SK-N-SH treated with all-trans-retinoic acid at 6 μM for 48 hours (cell line): ENCODE measurements at regions not wholly inside any gene's neighbourhood (a gene's known extent, or its start where the extent isn't known, plus 50 kb on each side); places are given as distances from the start of the nearest gene placed in this dataset.

Source experiments
- ATAC-seq: fragments of 200-7000 bp; cut with Tn5 transposase; 3 replicates; pipeline ENCODE4 v1.9.1; 2020; ENCODE audit warnings: mild to moderate bottlenecking, moderate library complexity
- BACH2 ChIP-seq: fragments of 250-450 bp; sonication (Bioruptor Pico); IDR thresholded peaks from 2 replicates; pipeline ENCODE4 v1.9.0; 2021; ENCODE audit warnings: mild to moderate bottlenecking, borderline replicate concordance
- CSDC2 ChIP-seq: fragments of 250-450 bp; sonication (Bioruptor Pico); IDR thresholded peaks from 2 replicates; pipeline ENCODE4 v1.5.0; 2020; ENCODE audit warnings: mild to moderate bottlenecking, moderate library complexity
- CSRNP3 ChIP-seq: fragments of 250-450 bp; sonication (Bioruptor Pico); IDR thresholded peaks from 2 replicates; pipeline ENCODE4 v1.5.1; 2021; ENCODE audit warnings: mild to moderate bottlenecking, moderate library complexity
- ESRRG ChIP-seq: fragments of 250-450 bp; sonication (Bioruptor Pico); IDR thresholded peaks from 2 replicates; pipeline ENCODE4 v1.6.1; 2021; ENCODE audit warnings: mild to moderate bottlenecking
- GLIS3 ChIP-seq: fragments of 250-450 bp; sonication (Bioruptor Pico); IDR thresholded peaks from 2 replicates; pipeline ENCODE4 v1.5.0; 2020; ENCODE audit warnings: mild to moderate bottlenecking, moderate library complexity
- ISL1 ChIP-seq: fragments of 250-450 bp; sonication (Bioruptor Pico); IDR thresholded peaks from 2 replicates; pipeline ENCODE4 v2.1.2; 2022; ENCODE audit warnings: mild to moderate bottlenecking, moderate library complexity
- OSR1 ChIP-seq: fragments of 250-450 bp; sonication (Bioruptor Pico); IDR thresholded peaks from 2 replicates; pipeline ENCODE4 v1.8.0; 2022; ENCODE audit warnings: moderate library complexity, mild to moderate bottlenecking, inconsistent platforms
- PATZ1 ChIP-seq: fragments of 250-450 bp; sonication (Bioruptor Pico); IDR thresholded peaks from 2 replicates; pipeline ENCODE4 v1.8.0; 2020; ENCODE audit warnings: mild to moderate bottlenecking, moderate library complexity, borderline replicate concordance
- RARB ChIP-seq: fragments of 250-450 bp; sonication (Bioruptor Pico); IDR thresholded peaks from 2 replicates; pipeline ENCODE4 v1.8.0; 2021; ENCODE audit warnings: mild to moderate bottlenecking, moderate library complexity
- SNAI2 ChIP-seq: fragments of 250-450 bp; sonication (Bioruptor Pico); IDR thresholded peaks from 2 replicates; pipeline ENCODE4 v1.5.0; 2020; ENCODE audit warnings: mild to moderate bottlenecking, moderate library complexity
- TOX ChIP-seq: fragments of 250-450 bp; sonication (Bioruptor Pico); IDR thresholded peaks from 2 replicates; pipeline ENCODE4 v1.8.0; 2021; ENCODE audit warnings: mild to moderate bottlenecking, moderate library complexity, borderline replicate concordance
- TSHZ2 ChIP-seq: fragments of 250-450 bp; sonication (Bioruptor Pico); IDR thresholded peaks from 2 replicates; pipeline ENCODE4 v1.5.0; 2020; ENCODE audit warnings: mild to moderate bottlenecking, moderate library complexity
- ZC3H10 ChIP-seq: fragments of 250-450 bp; sonication (Bioruptor Pico); IDR thresholded peaks from 2 replicates; pipeline ENCODE4 v1.5.1; 2021; ENCODE audit warnings: mild to moderate bottlenecking, moderate library complexity
- ZFP3 ChIP-seq: fragments of 250-450 bp; sonication (Bioruptor Pico); IDR thresholded peaks from 2 replicates; pipeline ENCODE4 v1.5.0; 2020; ENCODE audit warnings: mild to moderate bottlenecking, moderate library complexity
- ZNF565 ChIP-seq: fragments of 450-650 bp; formaldehyde crosslinking; conservative IDR thresholded peaks from 2 replicates; pipeline ENCODE4 v1.5.0; 2020; ENCODE audit warnings: low read depth, mild to moderate bottlenecking, moderate library complexity
- ZNF70 ChIP-seq: fragments of 450-650 bp; formaldehyde crosslinking; IDR thresholded peaks from 2 replicates; pipeline ENCODE4 v1.5.0; 2020; ENCODE audit warnings: mild to moderate bottlenecking, moderate library complexity
- ZNF8 ChIP-seq: fragments of 450-650 bp; formaldehyde crosslinking; IDR thresholded peaks from 2 replicates; pipeline ENCODE4 v1.5.0; 2020; ENCODE audit warnings: mild to moderate bottlenecking, moderate library complexity
- TF ChIP-seq, protein P1 (sequence below): fragments of 250-450 bp; sonication (Bioruptor Pico); IDR thresholded peaks from 2 replicates; pipeline ENCODE4 v1.5.1; 2020; ENCODE audit warnings: low read depth, mild to moderate bottlenecking, moderate library complexity
- TF ChIP-seq, protein P2 (sequence below): fragments of 250-450 bp; sonication (Bioruptor Pico); IDR thresholded peaks from 2 replicates; pipeline ENCODE4 v1.8.0; 2021; ENCODE audit warnings: low read depth, mild to moderate bottlenecking, moderate library complexity, borderline replicate concordance

GRCh38 chr10:78634835-78635234 lies 433.9 kb upstream of the ZMIZ1 start:
- no peak for TF ChIP-seq TSHZ2
- TF ChIP-seq ZNF8 (CRISPR knock-in tag) = no peak
- TF ChIP-seq CSRNP3 = no peak
- TF ChIP-seq TOX = no peak
- no peak for TF ChIP-seq GLIS3 (CRISPR knock-in tag)
- no peak for TF ChIP-seq SNAI2
- TF ChIP-seq BACH2 = no peak
- no peak for TF ChIP-seq OSR1
- no peak for TF ChIP-seq PATZ1 (CRISPR knock-in tag)
- no peak for TF ChIP-seq ZC3H10 (CRISPR knock-in tag)
- no peak for TF ChIP-seq ZNF565
- TF ChIP-seq, protein P1, sequence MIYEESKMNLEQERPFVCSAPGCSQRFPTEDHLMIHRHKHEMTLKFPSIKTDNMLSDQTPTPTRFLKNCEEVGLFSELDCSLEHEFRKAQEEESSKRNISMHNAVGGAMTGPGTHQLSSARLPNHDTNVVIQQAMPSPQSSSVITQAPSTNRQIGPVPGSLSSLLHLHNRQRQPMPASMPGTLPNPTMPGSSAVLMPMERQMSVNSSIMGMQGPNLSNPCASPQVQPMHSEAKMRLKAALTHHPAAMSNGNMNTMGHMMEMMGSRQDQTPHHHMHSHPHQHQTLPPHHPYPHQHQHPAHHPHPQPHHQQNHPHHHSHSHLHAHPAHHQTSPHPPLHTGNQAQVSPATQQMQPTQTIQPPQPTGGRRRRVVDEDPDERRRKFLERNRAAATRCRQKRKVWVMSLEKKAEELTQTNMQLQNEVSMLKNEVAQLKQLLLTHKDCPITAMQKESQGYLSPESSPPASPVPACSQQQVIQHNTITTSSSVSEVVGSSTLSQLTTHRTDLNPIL (CRISPR knock-in tag) = no peak
- no peak for TF ChIP-seq ZNF70
- no peak for TF ChIP-seq ISL1

GRCh38 chr10:78639629-78640028 lies 429.1 kb upstream of the ZMIZ1 start:
- ATAC-seq = no peak
- TF ChIP-seq TOX (no peak), CSDC2 (no peak), ZNF8 (CRISPR knock-in tag) (no peak), ESRRG (no peak)

More at GRCh38 chr10:78634835-78635234, 433.9 kb upstream of the ZMIZ1 start:
- peak; percentile 78 for ATAC-seq

DNA sequence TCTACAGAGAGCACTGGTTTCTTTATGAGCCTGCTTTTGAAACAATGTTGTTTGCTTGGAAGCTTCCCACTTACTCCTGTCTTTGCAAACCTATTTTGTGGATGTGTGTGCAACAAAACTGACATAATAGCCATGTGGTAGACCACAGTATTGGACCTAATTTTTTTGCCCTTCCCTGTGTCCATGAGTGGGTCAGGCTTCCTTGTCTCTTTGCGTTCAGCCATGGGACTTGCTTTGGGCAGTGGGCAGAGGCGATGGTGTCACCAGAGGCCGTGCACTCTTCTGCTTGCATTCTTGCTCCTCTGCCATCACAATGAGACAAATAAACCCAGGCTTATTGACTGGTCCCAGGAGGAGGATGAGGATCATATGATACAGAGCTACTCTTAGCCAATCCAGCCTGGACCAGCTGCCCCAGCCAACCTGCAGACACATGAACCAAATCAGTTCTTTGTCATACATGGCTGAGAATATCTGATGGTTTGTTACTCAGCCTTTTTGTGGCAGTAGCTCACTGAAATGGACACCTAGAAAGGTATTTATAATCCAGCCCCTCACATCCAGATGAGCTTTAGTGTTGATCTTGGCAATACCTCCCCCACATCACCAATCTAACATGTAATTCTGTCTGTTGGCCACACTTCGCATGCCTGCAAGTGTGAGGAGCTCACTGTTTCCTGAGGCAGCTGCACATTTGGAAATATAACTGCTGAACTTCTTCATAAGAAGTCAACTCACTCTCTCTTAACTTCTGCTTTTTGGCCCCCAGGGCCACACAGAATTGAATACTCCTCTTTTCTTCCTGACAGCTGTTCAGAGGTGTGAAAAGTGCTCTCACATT lies 427.8 kb upstream of the ZMIZ1 start:
- no peak for ATAC-seq
- no peak for TF ChIP-seq ESRRG
- TF ChIP-seq, protein P1 (CRISPR knock-in tag) = no peak
- TF ChIP-seq OSR1 = no peak
- no peak for TF ChIP-seq RARB
- no peak for TF ChIP-seq BACH2
- no peak for TF ChIP-seq TOX
- TF ChIP-seq ZNF8 (CRISPR knock-in tag) = no peak
- TF ChIP-seq, protein P2, sequence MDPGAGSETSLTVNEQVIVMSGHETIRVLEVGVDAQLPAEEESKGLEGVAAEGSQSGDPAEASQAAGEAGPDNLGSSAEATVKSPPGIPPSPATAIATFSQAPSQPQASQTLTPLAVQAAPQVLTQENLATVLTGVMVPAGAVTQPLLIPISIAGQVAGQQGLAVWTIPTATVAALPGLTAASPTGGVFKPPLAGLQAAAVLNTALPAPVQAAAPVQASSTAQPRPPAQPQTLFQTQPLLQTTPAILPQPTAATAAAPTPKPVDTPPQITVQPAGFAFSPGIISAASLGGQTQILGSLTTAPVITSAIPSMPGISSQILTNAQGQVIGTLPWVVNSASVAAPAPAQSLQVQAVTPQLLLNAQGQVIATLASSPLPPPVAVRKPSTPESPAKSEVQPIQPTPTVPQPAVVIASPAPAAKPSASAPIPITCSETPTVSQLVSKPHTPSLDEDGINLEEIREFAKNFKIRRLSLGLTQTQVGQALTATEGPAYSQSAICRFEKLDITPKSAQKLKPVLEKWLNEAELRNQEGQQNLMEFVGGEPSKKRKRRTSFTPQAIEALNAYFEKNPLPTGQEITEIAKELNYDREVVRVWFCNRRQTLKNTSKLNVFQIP (CRISPR knock-in tag) = no peak
- no peak for TF ChIP-seq ZNF70
- TF ChIP-seq GLIS3 (CRISPR knock-in tag) = no peak
- TF ChIP-seq ZFP3 (CRISPR knock-in tag) = no peak
- no peak for TF ChIP-seq SNAI2
- TF ChIP-seq CSRNP3 = no peak
- TF ChIP-seq TSHZ2 = no peak
